ENCODE measurements at regions not wholly inside any gene's neighbourhood (a gene's known extent, or its start where the extent isn't known, plus 50 kb on each side); places are given as distances from the start of the nearest gene placed in this dataset.

DNA sequence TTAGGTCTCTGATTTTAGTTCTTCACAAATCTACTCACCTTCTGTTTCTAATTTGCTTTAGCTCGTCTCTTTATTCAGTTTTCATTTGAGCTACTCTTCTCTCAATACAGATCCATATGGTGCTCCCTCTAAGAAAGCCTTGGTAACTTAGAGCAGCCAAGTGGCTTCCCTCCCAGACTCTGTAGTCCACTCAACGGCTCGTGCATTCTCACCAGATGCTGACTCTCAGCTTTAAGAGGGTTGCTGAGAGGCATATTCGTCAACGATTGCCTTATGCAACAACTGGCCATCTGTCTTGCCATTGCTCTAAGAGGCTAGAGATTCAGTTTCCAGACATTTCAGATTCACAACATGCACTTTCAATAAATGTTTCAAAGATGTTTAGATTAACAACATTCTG is 785.8 kb upstream of the SLC10A2 start:
- Histone ChIP-seq H3K27ac (ENCODE audit: low read length) (no peak overlapping the region), H2AFZ (ENCODE audit: low read length) (no peak overlapping the region), H3K4me2 (ENCODE audit: low read length) (no peak overlapping the region), H3K4me3 (ENCODE audit: low read length) (no peak overlapping the region), H3K9ac (ENCODE audit: low read length) (no peak overlapping the region), H3K9me2 (replicated peaks; ENCODE audit: low read length) (no peaks in the 10 kb centered on the region), H4K20me1 (ENCODE audit: low read length) (no peaks in the 10 kb centered on the region), H3F3A (ENCODE audit: low read length, unreplicated experiment) (no peaks in the 10 kb centered on the region), H3K79me2 (ENCODE audit: low read length) (no peaks in the 10 kb centered on the region), H3K9me3 (ENCODE audit: low read length) (no peaks in the 10 kb centered on the region), H3K36me3 (ENCODE audit: low read depth, low read length) (no peaks in the 10 kb centered on the region), H3K4me1 (ENCODE audit: insufficient read depth, low read length) (no peaks in the 10 kb centered on the region), H3K27me3 (ENCODE audit: low read length) (no peaks in the 10 kb centered on the region)
- TF ChIP-seq EZH2phosphoT487 (IDR thresholded peaks at IDR 0.05; ENCODE audit: borderline replicate concordance, low read length) (no peak), CTCF (conservative IDR thresholded peaks at IDR 0.05; ENCODE audit: low read depth, low read length) (no peak), EZH2 (IDR thresholded peaks at IDR 0.05; ENCODE audit: low read length, unreplicated experiment) (no peak)
- POLR2A ChIA-PET (ENCODE audit: unreplicated experiment), result no interaction called here
- CTCF ChIA-PET, result no interaction called here
- no TSS peak for BruUV-seq (replicated peaks)
- intact Hi-C loops (cut with micrococcal nuclease), result no loop called here
- ATAC-seq, result no peak
- no peak for DNase-seq

GRCh38 chr13:103844471-103844870 is 778.3 kb upstream of the SLC10A2 start:
- DNase-seq (no peak), ATAC-seq (no peak)
- Histone ChIP-seq H3K4me2 (ENCODE audit: low read length) (no peak overlapping the region), H3K27me3 (ENCODE audit: low read length) (no peaks in the 10 kb centered on the region), H3K9ac (ENCODE audit: low read length) (no peak overlapping the region), H3K4me3 (ENCODE audit: low read length) (no peak overlapping the region), H3K4me1 (ENCODE audit: insufficient read depth, low read length) (no peaks in the 10 kb centered on the region), H3K9me3 (ENCODE audit: low read length) (no peaks in the 10 kb centered on the region), H3F3A (ENCODE audit: low read length, unreplicated experiment) (no peaks in the 10 kb centered on the region), H3K9me2 (replicated peaks; ENCODE audit: low read length) (no peaks in the 10 kb centered on the region), H3K36me3 (ENCODE audit: low read depth, low read length) (no peaks in the 10 kb centered on the region), H2AFZ (ENCODE audit: low read length) (no peak overlapping the region), H4K20me1 (ENCODE audit: low read length) (no peaks in the 10 kb centered on the region), H3K79me2 (ENCODE audit: low read length) (no peaks in the 10 kb centered on the region), H3K27ac (ENCODE audit: low read length) (no peak overlapping the region)
- no peak for TF ChIP-seq CTCF (conservative IDR thresholded peaks at IDR 0.05; ENCODE audit: low read depth, low read length)
- TF ChIP-seq EZH2 (IDR thresholded peaks at IDR 0.05; ENCODE audit: low read length, unreplicated experiment), result no peak
- TF ChIP-seq EZH2phosphoT487 (IDR thresholded peaks at IDR 0.05; ENCODE audit: borderline replicate concordance, low read length), result no peak
- CTCF ChIA-PET, result no interaction called here
- BruUV-seq (replicated peaks), result no TSS peak
- intact Hi-C loops (cut with micrococcal nuclease), result no loop called here
- POLR2A ChIA-PET (ENCODE audit: unreplicated experiment), result no interaction called here

- no peaks in the 10 kb centered on the region for H3K9me2 ChIP-seq (replicated peaks; ENCODE audit: low read length)
- BruUV-seq (replicated peaks), result no TSS peak
- no peaks in the 10 kb centered on the region for H3K9me3 ChIP-seq (ENCODE audit: low read length)
- no peak overlapping the region for H3K27ac ChIP-seq (ENCODE audit: low read length)
- no peaks in the 10 kb centered on the region for H3K79me2 ChIP-seq (ENCODE audit: low read length)
- no peak overlapping the region for H3K9ac ChIP-seq (ENCODE audit: low read length)
- intact Hi-C loops (cut with micrococcal nuclease), result no loop called here
- H3F3A ChIP-seq (ENCODE audit: low read length, unreplicated experiment), result no peaks in the 10 kb centered on the region
- no peak for ATAC-seq
- POLR2A ChIA-PET (ENCODE audit: unreplicated experiment), result no interaction called here
- DNase-seq, result no peak
- no peak for TF ChIP-seq CTCF (conservative IDR thresholded peaks at IDR 0.05; ENCODE audit: low read depth, low read length)
- no peak for TF ChIP-seq EZH2phosphoT487 (IDR thresholded peaks at IDR 0.05; ENCODE audit: borderline replicate concordance, low read length)
- no peak for TF ChIP-seq EZH2 (IDR thresholded peaks at IDR 0.05; ENCODE audit: low read length, unreplicated experiment)
- CTCF ChIA-PET, result no interaction called here
- H3K4me3 ChIP-seq (ENCODE audit: low read length), result no peak overlapping the region
- H3K4me2 ChIP-seq (ENCODE audit: low read length), result no peak overlapping the region
- no peaks in the 10 kb centered on the region for H3K4me1 ChIP-seq (ENCODE audit: insufficient read depth, low read length)
- no peaks in the 10 kb centered on the region for H3K27me3 ChIP-seq (ENCODE audit: low read length)
- no peak overlapping the region for H2AFZ ChIP-seq (ENCODE audit: low read length)
- no peaks in the 10 kb centered on the region for H3K36me3 ChIP-seq (ENCODE audit: low read depth, low read length)
- H4K20me1 ChIP-seq (ENCODE audit: low read length), result no peaks in the 10 kb centered on the region
Measured at GRCh38 chr13:103839460-103839859, 773.2 kb upstream of the SLC10A2 start.
